HG02798 (cell line): ENCODE measurements at regions not wholly inside any gene's neighbourhood (a gene's known extent, or its start where the extent isn't known, plus 50 kb on each side); places are given as distances from the start of the nearest gene placed in this dataset.
"Not testable (repeated sequence)": the region's sequence is repeated elsewhere in the genome, so short reads cannot be mapped to it uniquely, and the experiment has no call there.

Source experiments
- ATAC-seq: cut with Tn5 transposase; IDR thresholded peaks from one replicate; pipeline ENCODE4 v1.9.1; 2021; ENCODE audit warnings: mild to moderate bottlenecking; ENCODE audit not compliant: unreplicated experiment, poor library complexity

GRCh38 chr1:112092656-112093371 is 103.3 kb upstream of the KCND3 start:
- no peak for ATAC-seq

GRCh38 chr1:112093372-112093694 is 103.9 kb upstream of the KCND3 start:
- ATAC-seq: no peak

- no peak for ATAC-seq
Observed at GRCh38 chr1:112099979-112100378, 110.5 kb upstream of the KCND3 start.

GRCh38 chr1:112105557-112105956 is 116.1 kb upstream of the KCND3 start:
- no peak for ATAC-seq

- ATAC-seq: no peak
Observed at GRCh38 chr1:112110031-112110430, 120.6 kb upstream of the KCND3 start.

- ATAC-seq: no peak
Observed at GRCh38 chr1:112111734-112112133, 122.3 kb upstream of the KCND3 start.

GRCh38 chr1:112114540-112114939 is 125.1 kb upstream of the KCND3 start:
- ATAC-seq: no peak

- ATAC-seq: no peak
Observed at GRCh38 chr1:112126598-112126997, 137.1 kb upstream of the KCND3 start.

- not testable (repeated sequence) for ATAC-seq
Observed at GRCh38 chr1:112127606-112128005, 138.1 kb upstream of the KCND3 start.

- no peak for ATAC-seq
Observed at GRCh38 chr1:112133487-112133886, 144.0 kb upstream of the KCND3 start.

GRCh38 chr1:112140743-112141142 is 151.3 kb upstream of the KCND3 start:
- ATAC-seq: no peak

- ATAC-seq: no peak
Observed at GRCh38 chr1:112141301-112141700, 151.8 kb upstream of the KCND3 start.

GRCh38 chr1:112141923-112142322 is 152.5 kb upstream of the KCND3 start:
- no peak for ATAC-seq

GRCh38 chr1:112143871-112144441 is 154.5 kb upstream of the KCND3 start:
- ATAC-seq: no peak

GRCh38 chr1:112144733-112145426 is 155.4 kb upstream of the KCND3 start:
- no peak for ATAC-seq

GRCh38 chr1:112146201-112146715 is 156.8 kb upstream of the KCND3 start:
- no peak for ATAC-seq

GRCh38 chr1:112160214-112160613 is 170.7 kb upstream of the KCND3 start:
- not testable (repeated sequence) for ATAC-seq

- no peak for ATAC-seq
Observed at GRCh38 chr1:112165375-112165774, 175.9 kb upstream of the KCND3 start.

- ATAC-seq: no peak
Observed at GRCh38 chr1:112169517-112169916, 180.0 kb upstream of the KCND3 start.

- no peak for ATAC-seq
Observed at GRCh38 chr1:112172294-112172882, 182.9 kb upstream of the KCND3 start.

GRCh38 chr1:112177314-112177713 is 187.8 kb upstream of the KCND3 start:
- ATAC-seq: no peak
